ENCODE measurements at regions not wholly inside any gene's neighbourhood (a gene's known extent, or its start where the extent isn't known, plus 50 kb on each side); places are given as distances from the start of the nearest gene placed in this dataset.
"Not testable (repeated sequence)": the region's sequence is repeated elsewhere in the genome, so short reads cannot be mapped to it uniquely, and the experiment has no call there.

DNA sequence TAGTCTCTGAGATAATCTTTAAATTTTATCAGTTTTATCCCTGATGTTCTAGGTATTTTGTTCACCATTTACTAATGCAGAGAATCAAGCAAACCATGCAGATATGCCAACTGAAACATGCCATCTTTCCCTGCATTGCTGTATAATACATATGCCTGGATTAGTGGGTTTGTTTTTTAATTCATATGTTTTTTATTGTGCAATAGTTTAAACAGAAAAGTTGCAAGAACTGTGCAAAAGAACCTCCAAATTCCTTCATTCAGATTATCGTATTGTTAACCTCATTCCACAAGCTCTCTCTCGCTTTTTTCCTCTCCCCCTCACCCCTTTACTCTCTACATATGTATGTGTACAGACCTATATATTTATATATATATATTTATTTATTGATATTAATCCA is 244.6 kb downstream of the NKX6-1 start:
- Histone ChIP-seq H3K36me3 (no peaks in the 10 kb centered on the region), H3K27ac (no peak overlapping the region), H3K4me3 (no peak overlapping the region), H3K9me3 (no peaks in the 10 kb centered on the region), H3K4me1 (no peaks in the 10 kb centered on the region), H3K27me3 (no peaks in the 10 kb centered on the region)
- intact Hi-C loops (cut with DNase I), result no loop called here
- TF ChIP-seq, protein P1, sequence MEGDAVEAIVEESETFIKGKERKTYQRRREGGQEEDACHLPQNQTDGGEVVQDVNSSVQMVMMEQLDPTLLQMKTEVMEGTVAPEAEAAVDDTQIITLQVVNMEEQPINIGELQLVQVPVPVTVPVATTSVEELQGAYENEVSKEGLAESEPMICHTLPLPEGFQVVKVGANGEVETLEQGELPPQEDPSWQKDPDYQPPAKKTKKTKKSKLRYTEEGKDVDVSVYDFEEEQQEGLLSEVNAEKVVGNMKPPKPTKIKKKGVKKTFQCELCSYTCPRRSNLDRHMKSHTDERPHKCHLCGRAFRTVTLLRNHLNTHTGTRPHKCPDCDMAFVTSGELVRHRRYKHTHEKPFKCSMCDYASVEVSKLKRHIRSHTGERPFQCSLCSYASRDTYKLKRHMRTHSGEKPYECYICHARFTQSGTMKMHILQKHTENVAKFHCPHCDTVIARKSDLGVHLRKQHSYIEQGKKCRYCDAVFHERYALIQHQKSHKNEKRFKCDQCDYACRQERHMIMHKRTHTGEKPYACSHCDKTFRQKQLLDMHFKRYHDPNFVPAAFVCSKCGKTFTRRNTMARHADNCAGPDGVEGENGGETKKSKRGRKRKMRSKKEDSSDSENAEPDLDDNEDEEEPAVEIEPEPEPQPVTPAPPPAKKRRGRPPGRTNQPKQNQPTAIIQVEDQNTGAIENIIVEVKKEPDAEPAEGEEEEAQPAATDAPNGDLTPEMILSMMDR (IDR thresholded peaks at IDR 0.05), result no peak
- TF ChIP-seq POLR2A (IDR thresholded peaks at IDR 0.05) (no peak), POLR2AphosphoS5 (IDR thresholded peaks at IDR 0.05; ENCODE audit: insufficient read depth in 1 of 2, low read depth in 1 of 2) (no peak)
- DNase-seq (ENCODE audit: extremely low spot score in 2 of 2), result no peak

DNA sequence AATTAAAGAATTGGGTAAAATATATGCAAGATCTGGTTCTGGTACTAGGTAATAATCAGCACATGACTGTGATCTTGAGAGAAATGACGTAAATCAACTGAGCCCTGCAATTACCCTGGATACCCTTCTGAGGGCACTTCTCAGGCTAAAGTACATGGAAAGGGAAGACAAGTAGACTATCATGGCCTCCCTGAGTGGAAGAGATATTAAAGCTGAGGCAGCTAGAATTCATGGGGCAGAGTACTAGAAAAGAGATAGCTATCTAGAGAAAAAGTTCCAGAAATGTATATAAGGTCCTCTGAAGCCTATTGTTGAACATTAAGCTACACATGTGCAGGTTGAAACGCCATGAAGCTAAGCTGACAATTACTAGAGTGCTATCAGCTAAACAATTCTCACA is 249.6 kb downstream of the NKX6-1 start:
- Histone ChIP-seq H3K9me3 (no peaks in the 10 kb centered on the region), H3K36me3 (no peaks in the 10 kb centered on the region), H3K4me3 (no peak overlapping the region), H3K27ac (no peak overlapping the region), H3K4me1 (no peaks in the 10 kb centered on the region), H3K27me3 (no peaks in the 10 kb centered on the region)
- TF ChIP-seq POLR2A (IDR thresholded peaks at IDR 0.05) (no peak), POLR2AphosphoS5 (IDR thresholded peaks at IDR 0.05; ENCODE audit: insufficient read depth in 1 of 2, low read depth in 1 of 2) (no peak)
- TF ChIP-seq, protein P1 (IDR thresholded peaks at IDR 0.05), result no peak
- no peak for DNase-seq (ENCODE audit: extremely low spot score in 2 of 2)
- intact Hi-C loops (cut with DNase I), result no loop called here

- H3K27me3 ChIP-seq; intact Hi-C loops (cut with DNase I); H3K9me3 ChIP-seq; H3K4me3 ChIP-seq; H3K4me1 ChIP-seq; H3K27ac ChIP-seq; H3K36me3 ChIP-seq; DNase-seq (ENCODE audit: extremely low spot score in 2 of 2): not testable (repeated sequence)
Observed at GRCh38 chr4:84245042-84245441, 254.1 kb downstream of the NKX6-1 start.

GRCh38 chr4:84244346-84244801 is 254.7 kb downstream of the NKX6-1 start:
- H3K27ac ChIP-seq; H3K4me1 ChIP-seq; intact Hi-C loops (cut with DNase I); H3K4me3 ChIP-seq; DNase-seq (ENCODE audit: extremely low spot score in 2 of 2); H3K27me3 ChIP-seq; H3K9me3 ChIP-seq; H3K36me3 ChIP-seq: not testable (repeated sequence)

DNA sequence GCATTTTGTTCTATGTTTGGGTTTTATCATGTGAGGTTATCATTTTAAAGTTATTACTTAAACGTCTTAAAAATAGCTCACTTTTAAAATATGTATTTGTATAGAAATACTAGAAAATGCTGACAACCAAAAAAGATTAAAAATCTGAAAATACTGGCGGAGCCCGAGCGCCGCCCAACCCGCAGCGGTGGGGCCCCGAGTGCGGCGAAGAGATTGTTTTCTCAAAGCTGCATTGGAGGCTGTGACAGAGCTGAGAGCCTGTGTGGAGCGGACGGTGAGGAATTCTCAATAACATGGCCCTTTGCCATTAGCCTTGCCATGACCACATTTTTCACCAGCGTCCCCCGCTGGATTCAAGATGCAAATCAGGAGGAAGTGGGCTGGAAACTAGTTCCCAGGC is 255.4 kb downstream of the NKX6-1 start:
- TF ChIP-seq POLR2AphosphoS5 (IDR thresholded peaks at IDR 0.05; ENCODE audit: insufficient read depth in 1 of 2, low read depth in 1 of 2), result no peak
- TF ChIP-seq, protein P1 (IDR thresholded peaks at IDR 0.05), result no peak
- no peak for TF ChIP-seq POLR2A (IDR thresholded peaks at IDR 0.05)
- no peak overlapping the region for H3K4me3 ChIP-seq
- H3K27me3 ChIP-seq, result no peaks in the 10 kb centered on the region
- no peak overlapping the region for H3K27ac ChIP-seq
- no peak for DNase-seq (ENCODE audit: extremely low spot score in 2 of 2)
- no peaks in the 10 kb centered on the region for H3K4me1 ChIP-seq
- no peaks in the 10 kb centered on the region for H3K36me3 ChIP-seq
- no peaks in the 10 kb centered on the region for H3K9me3 ChIP-seq
- intact Hi-C loops (cut with DNase I), result no loop called here

GRCh38 chr4:84239278-84239845 is 259.7 kb downstream of the NKX6-1 start:
- intact Hi-C loops (cut with DNase I), result no loop called here
- TF ChIP-seq POLR2AphosphoS5 (IDR thresholded peaks at IDR 0.05; ENCODE audit: insufficient read depth in 1 of 2, low read depth in 1 of 2) (no peak), POLR2A (IDR thresholded peaks at IDR 0.05) (no peak)
- TF ChIP-seq, protein P1 (IDR thresholded peaks at IDR 0.05), result no peak
- H3K36me3 ChIP-seq, result no peaks in the 10 kb centered on the region
- DNase-seq (ENCODE audit: extremely low spot score in 2 of 2), result no peak
- H3K9me3 ChIP-seq, result no peaks in the 10 kb centered on the region
- no peaks in the 10 kb centered on the region for H3K27me3 ChIP-seq
- no peaks in the 10 kb centered on the region for H3K4me1 ChIP-seq
- no peak overlapping the region for H3K4me3 ChIP-seq
- H3K27ac ChIP-seq, result no peak overlapping the region

Data from vagina (tissue), 2 donors.